Peyer's patch (tissue), 4 donors: ENCODE measurements at regions not wholly inside any gene's neighbourhood (a gene's known extent, or its start where the extent isn't known, plus 50 kb on each side); places are given as distances from the start of the nearest gene placed in this dataset.

Source experiments
- POLR2A ChIP-seq, 2 donors: fragments of 450-650 bp; IDR thresholded peaks; one replicate each; pipeline ENCODE4 v1.5.1; 2017; ENCODE audit warnings: antibody characterized with exemption in 2 of 2, mild to moderate bottlenecking in 2 of 2, moderate library complexity in 2 of 2
- TF ChIP-seq, protein P1 (sequence below), 6 experiments: fragments of 450-650 bp in 4 of 6; fragments of 200-600 bp in 2 of 6; sonication (generic) in 1 of 6; IDR thresholded peaks; one replicate each; pipeline ENCODE4 v1.5.1; 2017 to 2019; ENCODE audit warnings: antibody characterized with exemption in 6 of 6, mild to moderate bottlenecking in 3 of 6, moderate library complexity in 1 of 6

DNA sequence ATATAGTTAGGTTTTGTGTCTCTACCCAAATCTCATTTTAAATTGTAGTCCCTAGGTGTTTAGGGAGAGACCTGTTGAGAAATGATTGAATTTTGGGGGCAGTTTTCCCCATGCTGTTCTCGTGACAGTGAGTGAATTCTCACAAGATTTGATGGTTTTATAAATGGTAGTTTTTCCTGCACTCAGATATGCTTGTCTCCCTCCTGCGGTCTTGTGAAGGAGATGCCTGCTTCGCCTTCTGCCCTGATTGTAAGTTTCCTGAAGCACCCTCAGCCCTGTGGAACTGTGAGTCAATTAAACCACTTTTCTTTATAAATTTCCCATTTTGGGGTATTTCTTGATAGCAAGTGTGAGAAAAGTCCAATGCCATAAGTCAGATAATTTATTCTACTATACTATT is 1977.5 kb upstream of the PCDH20 start:
- TF ChIP-seq, protein P1, sequence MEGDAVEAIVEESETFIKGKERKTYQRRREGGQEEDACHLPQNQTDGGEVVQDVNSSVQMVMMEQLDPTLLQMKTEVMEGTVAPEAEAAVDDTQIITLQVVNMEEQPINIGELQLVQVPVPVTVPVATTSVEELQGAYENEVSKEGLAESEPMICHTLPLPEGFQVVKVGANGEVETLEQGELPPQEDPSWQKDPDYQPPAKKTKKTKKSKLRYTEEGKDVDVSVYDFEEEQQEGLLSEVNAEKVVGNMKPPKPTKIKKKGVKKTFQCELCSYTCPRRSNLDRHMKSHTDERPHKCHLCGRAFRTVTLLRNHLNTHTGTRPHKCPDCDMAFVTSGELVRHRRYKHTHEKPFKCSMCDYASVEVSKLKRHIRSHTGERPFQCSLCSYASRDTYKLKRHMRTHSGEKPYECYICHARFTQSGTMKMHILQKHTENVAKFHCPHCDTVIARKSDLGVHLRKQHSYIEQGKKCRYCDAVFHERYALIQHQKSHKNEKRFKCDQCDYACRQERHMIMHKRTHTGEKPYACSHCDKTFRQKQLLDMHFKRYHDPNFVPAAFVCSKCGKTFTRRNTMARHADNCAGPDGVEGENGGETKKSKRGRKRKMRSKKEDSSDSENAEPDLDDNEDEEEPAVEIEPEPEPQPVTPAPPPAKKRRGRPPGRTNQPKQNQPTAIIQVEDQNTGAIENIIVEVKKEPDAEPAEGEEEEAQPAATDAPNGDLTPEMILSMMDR (IDR thresholded peaks at IDR 0.05) = no peak
- TF ChIP-seq POLR2A (IDR thresholded peaks at IDR 0.05) = no peak
